ENCODE measurements at regions not wholly inside any gene's neighbourhood (a gene's known extent, or its start where the extent isn't known, plus 50 kb on each side); places are given as distances from the start of the nearest gene placed in this dataset.
"Not testable (repeated sequence)": the region's sequence is repeated elsewhere in the genome, so short reads cannot be mapped to it uniquely, and the experiment has no call there.

DNA sequence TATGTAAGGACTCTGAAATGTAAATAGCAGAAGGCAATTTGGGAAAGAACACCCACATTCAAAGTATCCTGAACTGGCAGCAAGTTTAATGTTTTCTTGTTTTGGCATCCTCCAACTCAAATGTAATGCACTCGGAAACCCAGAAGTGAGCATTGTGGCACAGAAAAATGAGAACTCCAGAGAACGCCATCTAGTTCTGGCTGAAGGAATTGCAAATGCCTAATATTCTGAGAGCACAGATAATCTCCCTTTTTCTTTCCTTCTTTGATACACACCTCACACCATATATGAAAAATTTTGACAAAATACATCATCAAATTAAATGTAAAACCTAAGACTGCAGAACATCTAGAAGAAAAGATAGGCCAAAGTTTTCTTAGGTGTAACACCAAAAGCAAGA lies 52.1 kb downstream of the PWWP3B start:
- no peak for DNase-seq (ENCODE audit: low read depth in 2 of 2)

GRCh38 chrX:106243376-106243775 lies 75.3 kb downstream of the PWWP3B start:
- DNase-seq (ENCODE audit: low read depth in 2 of 2) = no peak

- no peak for DNase-seq (ENCODE audit: low read depth in 2 of 2)
Measured at GRCh38 chrX:106246511-106246910, 78.4 kb downstream of the PWWP3B start.

DNA sequence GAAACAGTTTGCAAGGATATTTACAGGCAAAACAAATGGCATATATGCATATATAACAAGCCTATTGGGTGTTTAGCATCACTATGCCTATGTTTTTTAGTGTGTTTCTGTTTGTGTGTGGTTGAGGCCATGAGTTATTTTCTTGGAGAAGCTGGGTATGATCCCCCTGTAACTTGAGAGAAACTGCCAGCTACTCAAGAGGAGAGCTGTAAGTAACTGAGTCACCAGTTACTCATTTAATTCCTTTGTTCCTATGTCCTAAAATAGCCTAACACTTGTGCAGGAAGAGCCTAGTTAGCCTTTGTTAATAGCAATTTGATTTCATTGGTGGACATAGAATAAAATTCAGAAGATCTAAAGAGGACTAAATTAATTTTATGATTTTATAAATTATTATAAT lies 79.1 kb downstream of the PWWP3B start:
- DNase-seq (ENCODE audit: low read depth in 2 of 2) = no peak

DNA sequence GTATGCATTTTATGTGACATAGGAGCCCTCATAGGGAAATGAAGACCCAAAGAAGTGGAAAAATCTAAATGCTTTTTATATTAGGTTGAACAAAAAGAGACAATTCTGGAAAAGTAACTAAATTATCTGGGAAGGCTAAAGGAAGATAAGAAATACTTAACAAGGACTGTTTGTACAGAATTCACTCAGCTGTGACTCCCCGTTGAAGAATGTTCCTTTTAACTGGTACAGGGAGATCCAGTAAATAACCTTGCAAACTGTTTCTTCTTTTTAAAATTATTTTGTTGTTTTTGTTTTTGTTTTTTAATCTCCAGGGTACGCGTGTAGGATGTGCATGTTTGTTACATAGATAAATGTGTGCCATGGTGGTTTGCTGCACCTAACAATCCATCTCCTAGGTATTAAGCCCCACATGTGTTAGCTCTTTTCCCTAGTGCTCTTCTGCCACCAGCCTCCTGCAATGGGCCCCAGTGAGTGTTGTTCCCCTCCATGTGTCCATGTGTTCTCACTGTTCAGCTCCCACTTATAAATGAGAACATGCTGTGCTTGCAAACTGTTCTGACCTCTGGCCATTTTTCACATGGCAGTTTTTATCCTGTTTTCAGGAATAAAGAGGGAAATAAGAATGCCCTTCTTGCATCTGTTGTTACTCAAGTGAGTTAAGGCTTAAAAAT lies 81.7 kb downstream of the PWWP3B start:
- no peak for DNase-seq (ENCODE audit: low read depth in 2 of 2)

DNA sequence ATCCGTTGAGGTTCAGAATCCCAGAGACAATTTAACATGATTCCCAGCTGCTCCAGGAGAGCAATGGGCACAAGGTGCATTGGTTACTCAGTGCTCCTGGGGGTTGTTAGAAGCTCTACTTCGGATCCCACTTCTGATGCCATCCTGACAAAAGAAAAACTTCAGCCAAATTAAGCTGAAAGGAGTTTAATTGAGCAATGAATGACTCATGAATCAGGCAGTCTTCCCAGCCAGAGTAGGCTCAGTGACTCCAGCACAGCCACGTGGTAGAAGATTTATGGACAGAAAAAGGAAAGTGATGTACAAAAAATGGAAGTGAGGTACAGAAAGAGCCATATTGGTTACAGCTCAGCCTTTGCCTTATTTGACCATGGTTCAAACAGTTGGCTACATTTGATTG lies 95.7 kb downstream of the PWWP3B start:
- no peak for DNase-seq (ENCODE audit: low read depth in 2 of 2)

DNA sequence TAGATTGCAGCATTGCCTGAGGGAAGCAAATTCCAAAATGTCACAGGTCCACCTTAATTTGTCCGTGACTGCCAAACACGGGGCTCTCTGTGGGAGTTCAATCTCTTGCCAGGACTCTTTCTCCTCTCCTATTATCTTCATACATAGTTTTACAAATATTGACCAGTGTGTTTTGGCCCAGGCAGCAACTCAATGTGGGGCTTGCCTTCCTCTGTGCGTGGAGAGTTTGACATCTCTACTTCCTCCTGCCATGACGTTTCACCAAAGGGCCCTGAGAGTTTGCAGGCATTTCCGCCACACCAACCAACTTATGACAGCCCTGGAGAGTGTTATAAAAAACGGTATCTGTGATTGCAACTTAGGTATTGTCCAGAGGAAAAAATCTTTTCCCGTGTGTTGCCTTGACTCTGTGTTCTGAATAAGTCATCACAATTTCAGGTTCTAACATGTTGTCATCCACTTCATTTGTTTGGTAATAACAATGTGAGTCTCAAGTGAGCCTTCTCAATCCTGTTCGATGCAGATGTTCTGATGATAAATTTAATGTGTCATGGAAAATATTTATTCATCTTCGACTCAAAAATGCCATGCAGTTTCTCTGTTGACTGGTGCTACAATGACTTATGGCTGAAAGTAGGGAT lies 106.0 kb downstream of the PWWP3B start:
- not testable (repeated sequence) for DNase-seq (ENCODE audit: low read depth in 2 of 2)

- not testable (repeated sequence) for DNase-seq (ENCODE audit: low read depth in 2 of 2)
Measured at GRCh38 chrX:106275172-106275571, 107.1 kb downstream of the PWWP3B start.

DNA sequence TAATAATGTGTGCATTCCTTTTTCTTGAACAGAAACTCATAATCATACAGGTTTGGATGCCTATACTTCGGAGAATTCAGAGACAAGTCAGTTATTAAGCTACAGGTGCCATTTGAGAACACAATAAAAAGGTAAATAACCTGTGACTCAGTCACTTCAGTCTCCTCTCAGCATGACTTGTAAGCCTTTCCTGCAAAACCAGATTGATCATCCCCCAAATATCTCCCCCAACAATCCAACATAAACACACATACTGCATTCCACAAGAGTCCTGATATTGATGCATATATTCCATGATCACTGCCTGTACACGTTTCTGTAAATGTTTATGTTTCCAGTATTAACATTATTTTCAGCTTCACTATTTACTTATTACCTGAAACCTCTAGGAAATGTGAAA lies 110.8 kb downstream of the PWWP3B start:
- DNase-seq (ENCODE audit: low read depth in 2 of 2) = no peak

DNA sequence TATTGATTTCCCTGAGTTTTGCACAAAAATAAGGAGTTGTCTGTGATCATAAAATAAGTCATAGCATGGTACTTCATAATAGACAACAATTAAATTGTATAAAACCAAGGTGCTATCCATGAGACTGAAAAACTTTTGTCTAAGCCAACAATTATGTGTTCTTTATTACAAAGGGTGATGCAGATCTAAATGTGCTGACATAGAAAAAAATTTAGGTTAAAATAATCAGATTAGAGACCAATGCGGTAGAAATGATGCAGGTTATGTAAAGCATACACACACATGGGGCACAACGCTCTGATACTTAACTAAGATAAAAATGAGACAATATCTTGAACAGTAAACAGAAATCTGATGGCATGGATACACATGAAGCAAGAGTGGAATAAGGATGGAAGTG lies 113.3 kb downstream of the PWWP3B start:
- no peak for DNase-seq (ENCODE audit: low read depth in 2 of 2)

DNA sequence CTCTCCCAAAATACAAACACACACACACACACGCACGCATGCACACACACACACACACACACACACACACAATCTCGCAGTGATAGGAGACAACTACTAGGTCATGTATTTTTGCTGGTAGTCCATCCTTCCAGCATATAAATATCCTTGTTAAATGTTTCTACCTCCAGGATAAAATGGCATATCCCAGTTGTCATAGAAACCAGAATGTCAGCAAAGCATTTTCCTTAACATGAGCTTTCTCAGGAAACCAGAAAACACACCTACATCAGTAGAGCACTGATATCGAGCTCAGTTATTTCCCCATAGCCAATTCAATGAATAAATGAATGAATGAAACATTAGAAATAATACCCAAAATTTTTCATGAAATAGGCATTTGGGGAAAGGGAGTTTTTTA lies 115.7 kb downstream of the PWWP3B start:
- DNase-seq (ENCODE audit: low read depth in 2 of 2) = no peak

GRCh38 chrX:106284431-106285025 lies 116.4 kb downstream of the PWWP3B start:
- DNase-seq (ENCODE audit: low read depth in 2 of 2) = no peak

GRCh38 chrX:106286053-106286650 lies 118.0 kb downstream of the PWWP3B start:
- DNase-seq (ENCODE audit: low read depth in 2 of 2) = no peak

DNA sequence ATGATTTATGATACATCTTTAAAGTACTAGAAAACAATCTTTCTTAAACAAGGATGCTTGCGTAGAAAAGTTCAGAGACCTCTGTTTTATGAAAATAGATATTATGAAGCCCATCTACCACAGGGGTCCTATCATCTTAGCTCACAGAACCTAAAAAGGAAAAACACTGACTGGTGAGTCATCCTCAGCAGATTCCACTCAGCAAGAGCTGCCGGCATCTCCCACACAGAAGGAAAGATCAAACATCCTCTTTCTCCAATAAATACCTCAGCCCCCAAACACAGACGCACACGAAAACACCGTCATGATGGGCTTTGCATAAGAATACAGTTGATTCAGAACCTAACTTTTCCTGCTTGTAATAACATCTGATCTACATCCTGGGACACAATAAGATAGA lies 122.7 kb downstream of the PWWP3B start:
- DNase-seq (ENCODE audit: low read depth in 2 of 2) = not testable (repeated sequence)

- DNase-seq (ENCODE audit: low read depth in 2 of 2) = not testable (repeated sequence)
Measured at GRCh38 chrX:106291779-106292390, 123.8 kb downstream of the PWWP3B start.

- DNase-seq (ENCODE audit: low read depth in 2 of 2) = no peak
Measured at GRCh38 chrX:106300239-106300638, 132.1 kb downstream of the PWWP3B start.

GRCh38 chrX:106300656-106301055 lies 132.6 kb downstream of the PWWP3B start:
- no peak for DNase-seq (ENCODE audit: low read depth in 2 of 2)

- DNase-seq (ENCODE audit: low read depth in 2 of 2) = no peak
Measured at GRCh38 chrX:106302304-106302703, 134.2 kb downstream of the PWWP3B start.

DNA sequence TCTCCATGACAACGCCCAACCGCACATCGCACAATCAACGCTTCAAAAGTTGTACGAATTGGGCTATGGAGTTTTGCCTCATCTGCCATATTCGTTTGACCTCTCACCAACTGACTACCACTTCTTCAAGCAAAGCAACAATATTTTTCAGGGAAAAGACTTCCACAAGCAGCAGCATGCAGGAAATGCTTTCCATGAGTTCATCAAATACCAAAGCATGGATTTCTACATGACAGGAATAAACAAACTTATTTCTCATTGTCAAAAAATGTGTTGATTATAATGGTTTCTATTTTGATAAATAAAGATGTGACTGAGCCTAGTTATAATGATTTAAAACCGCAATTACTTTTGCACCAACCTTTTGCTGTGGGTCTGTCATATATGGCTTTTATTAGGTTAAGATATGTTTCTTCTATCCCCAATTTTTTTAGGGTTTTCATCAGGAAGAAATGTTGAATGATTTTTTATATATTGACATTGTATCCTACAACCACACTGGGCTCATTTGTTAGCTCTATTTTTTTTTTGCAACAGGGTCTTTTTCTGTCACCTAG lies 138.4 kb downstream of the PWWP3B start:
- DNase-seq (ENCODE audit: low read depth in 2 of 2) = no peak

DNA sequence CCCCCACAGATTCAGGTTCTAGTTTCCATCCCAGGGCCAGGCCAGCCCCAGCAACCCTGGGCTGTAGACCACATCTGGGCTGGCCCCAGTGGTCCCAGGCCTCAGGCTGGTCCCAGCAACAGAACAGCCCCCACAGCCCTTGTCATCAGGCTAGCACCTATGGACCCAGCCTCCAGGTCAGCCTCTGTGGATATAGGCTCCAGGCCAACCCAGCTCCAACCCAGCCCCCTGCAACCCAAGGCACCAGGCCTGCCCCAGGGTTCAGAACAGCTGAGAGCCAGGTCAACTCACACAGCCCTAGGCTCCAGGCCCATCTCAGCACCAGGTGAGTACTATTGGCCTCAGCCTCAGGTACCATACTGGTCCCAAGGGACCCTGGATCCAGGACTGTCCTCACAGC lies 155.3 kb downstream of the PWWP3B start:
- no peak for DNase-seq (ENCODE audit: low read depth in 2 of 2)

DNA sequence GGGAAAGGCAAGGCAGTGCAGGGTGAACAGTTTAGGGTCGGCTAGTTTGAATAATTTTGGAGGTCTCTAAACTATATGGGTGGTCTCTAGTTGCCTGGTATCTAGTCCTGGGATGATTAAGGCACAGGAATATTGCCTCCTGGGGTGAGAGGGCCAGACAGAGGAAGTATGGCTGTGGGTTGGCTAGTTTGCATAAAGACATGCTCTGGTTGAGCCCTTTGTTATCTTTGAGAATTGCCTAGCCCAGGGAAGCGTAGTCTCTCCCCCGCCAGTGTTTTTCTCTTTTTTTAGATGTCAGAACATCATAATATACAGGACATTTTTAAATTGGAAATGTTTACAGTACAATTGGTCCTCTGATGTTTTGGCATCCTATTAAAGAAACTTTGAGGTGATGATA lies 163.5 kb downstream of the PWWP3B start:
- no peak for DNase-seq (ENCODE audit: low read depth in 2 of 2)

- DNase-seq (ENCODE audit: low read depth in 2 of 2) = no peak
Measured at GRCh38 chrX:106341823-106342222, 173.7 kb downstream of the PWWP3B start.
